H1 (cell line): ENCODE measurements at regions not wholly inside any gene's neighbourhood (a gene's known extent, or its start where the extent isn't known, plus 50 kb on each side); places are given as distances from the start of the nearest gene placed in this dataset.

ENCODE experiments used
- CTBP2 ChIP-seq: IDR thresholded peaks from 2 replicates; pipeline ENCODE4 v1.7.0; 2011; ENCODE audit warnings: borderline replicate concordance, mild to moderate bottlenecking, moderate library complexity, mixed read lengths, low read length; ENCODE audit not compliant: insufficient read depth, insufficient read length
- EZH2 ChIP-seq: fragments of 200-600 bp; sonication (generic); IDR thresholded peaks from 2 replicates; pipeline ENCODE4 v1.7.1; 2012; ENCODE audit warnings: low read depth, mild to moderate bottlenecking, moderate library complexity, low read length, inconsistent platforms; ENCODE audit not compliant: severe bottlenecking
- HDAC2 ChIP-seq, 2 experiments: fragments of 300-600 bp in 1 of 2; sonication (generic) in 1 of 2; IDR thresholded peaks; 2 replicates each; pipeline ENCODE4 v1.6.1; 2011 to 2012; ENCODE audit warnings: low read depth in 2 of 2, low read length in 2 of 2, mild to moderate bottlenecking in 2 of 2, moderate library complexity in 2 of 2, borderline replicate concordance in 1 of 2, inconsistent platforms in 1 of 2
- JUN ChIP-seq: IDR thresholded peaks from 2 replicates; pipeline ENCODE4 v1.6.1; 2011; ENCODE audit warnings: low read depth, mild to moderate bottlenecking, improper control_type of control experiment, low read length
- KDM4A ChIP-seq: IDR thresholded peaks from one replicate; pipeline ENCODE4 v1.7.1; 2012; ENCODE audit warnings: low read depth, mild to moderate bottlenecking, moderate library complexity, low read length, inconsistent platforms; ENCODE audit not compliant: severe bottlenecking
- POLR2A ChIP-seq, 2 experiments: IDR thresholded peaks; 1 replicate in 1 of 2; 2 replicates in 1 of 2; pipeline ENCODE4 v1.6.1; 2011; ENCODE audit warnings: low read depth in 2 of 2, low read length in 2 of 2, mild to moderate bottlenecking in 2 of 2; ENCODE audit errors: control extremely low read depth in 1 of 2
- RBBP5 ChIP-seq: IDR thresholded peaks from 2 replicates; pipeline ENCODE4 v1.7.1; 2012; ENCODE audit warnings: low read depth, mild to moderate bottlenecking, inconsistent platforms, low read length, moderate library complexity, borderline replicate concordance
- SP2 ChIP-seq: IDR thresholded peaks from 2 replicates; pipeline ENCODE4 v1.6.1; 2012; ENCODE audit warnings: mild to moderate bottlenecking, low read length, inconsistent platforms
- SUZ12 ChIP-seq: fragments of 200-600 bp; sonication (generic); IDR thresholded peaks from 2 replicates; pipeline ENCODE4 v1.6.1; 2012; ENCODE audit warnings: mild to moderate bottlenecking, inconsistent platforms, low read length, moderate library complexity, mixed read lengths
- TAF1 ChIP-seq: IDR thresholded peaks from 2 replicates; pipeline ENCODE4 v1.6.1; 2011; ENCODE audit warnings: mild to moderate bottlenecking, low read depth, low read length

DNA sequence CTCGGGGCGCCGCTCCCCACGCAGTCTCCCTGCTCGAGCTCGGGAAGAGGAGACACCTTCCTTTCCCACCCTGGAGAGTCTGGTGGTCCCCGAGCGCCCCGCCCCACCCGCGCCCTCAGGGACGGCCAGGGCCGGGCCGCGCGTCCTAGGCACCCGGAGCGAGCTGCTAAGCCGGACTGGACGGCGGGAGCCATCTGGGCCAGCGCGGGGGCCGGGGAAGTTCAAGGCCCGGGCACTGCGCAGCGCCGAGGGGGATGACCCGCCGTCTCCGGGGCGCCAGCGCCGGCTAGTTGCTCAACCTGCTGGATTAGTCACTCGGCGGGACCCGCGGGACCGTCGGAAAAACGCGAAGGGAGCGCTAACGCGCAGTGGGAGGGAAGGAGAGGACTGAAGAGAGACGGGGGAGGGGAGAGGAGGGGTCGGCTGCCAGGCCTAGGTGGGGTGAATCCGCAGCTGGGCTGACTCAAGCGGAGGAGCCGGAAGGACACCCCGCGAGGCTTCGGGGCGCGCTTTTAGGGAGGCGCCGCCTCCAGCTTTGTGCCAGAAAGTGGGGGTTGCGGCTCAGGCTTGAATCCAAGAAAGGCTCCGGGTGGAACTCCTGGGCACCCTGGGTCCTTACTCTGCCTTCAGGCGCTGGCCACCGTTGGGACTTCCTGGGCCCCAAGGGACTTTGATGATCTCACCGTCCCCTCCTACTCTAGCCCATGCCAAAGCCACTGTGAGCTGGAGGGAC lies 75.7 kb upstream of the FOXP4 start (continued):
- no peak for TF ChIP-seq TAF1
- TF ChIP-seq SP2: no peak
- TF ChIP-seq HDAC2 (IDR thresholded peaks at IDR 0.05; ENCODE audit: borderline replicate concordance in 1 of 2, low read depth in 2 of 2, low read length in 2 of 2): 0 out of 4 replicates have a peak, but pooled peaks of 1 of the 2 experiments have one; percentile 71
- no peak for TF ChIP-seq JUN
- TF ChIP-seq EZH2: peak; percentile 66
- TF ChIP-seq POLR2A (IDR thresholded peaks at IDR 0.05; ENCODE audit: control extremely low read depth in 1 of 2, low read depth in 2 of 2, low read length in 2 of 2): no peak
- peak; percentile 59 for TF ChIP-seq KDM4A
- TF ChIP-seq RBBP5: 0 out of 2 replicates have a peak, but pooled peaks have one; percentile 15
- peak; percentile 40 for TF ChIP-seq CTBP2
- peak; percentile 63 for TF ChIP-seq SUZ12
